ENCODE measurements at regions not wholly inside any gene's neighbourhood (a gene's known extent, or its start where the extent isn't known, plus 50 kb on each side); places are given as distances from the start of the nearest gene placed in this dataset.

DNA sequence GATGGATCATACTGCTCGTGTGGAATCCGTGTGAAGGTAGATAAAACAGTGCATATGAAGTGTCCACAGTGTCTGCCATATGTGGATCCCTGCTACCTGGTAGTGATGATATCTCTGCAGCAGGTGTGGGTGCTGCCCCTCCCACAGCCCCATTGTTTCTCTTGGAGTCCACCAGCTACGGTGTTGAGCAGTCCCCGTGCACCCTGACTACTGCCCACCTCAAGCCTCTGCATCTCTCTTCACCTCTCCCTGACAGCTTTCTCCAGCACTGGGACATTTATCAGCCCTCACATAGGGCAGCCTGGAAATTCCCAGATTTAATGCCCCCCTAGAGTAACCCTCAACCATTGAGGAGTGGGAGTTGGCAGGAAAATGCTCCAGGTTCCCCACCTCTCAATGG lies 244.7 kb downstream of the IRF8 start:
- no peak overlapping the region for H3K4me3 ChIP-seq (ENCODE audit: low read length)
- TF ChIP-seq, protein P1, sequence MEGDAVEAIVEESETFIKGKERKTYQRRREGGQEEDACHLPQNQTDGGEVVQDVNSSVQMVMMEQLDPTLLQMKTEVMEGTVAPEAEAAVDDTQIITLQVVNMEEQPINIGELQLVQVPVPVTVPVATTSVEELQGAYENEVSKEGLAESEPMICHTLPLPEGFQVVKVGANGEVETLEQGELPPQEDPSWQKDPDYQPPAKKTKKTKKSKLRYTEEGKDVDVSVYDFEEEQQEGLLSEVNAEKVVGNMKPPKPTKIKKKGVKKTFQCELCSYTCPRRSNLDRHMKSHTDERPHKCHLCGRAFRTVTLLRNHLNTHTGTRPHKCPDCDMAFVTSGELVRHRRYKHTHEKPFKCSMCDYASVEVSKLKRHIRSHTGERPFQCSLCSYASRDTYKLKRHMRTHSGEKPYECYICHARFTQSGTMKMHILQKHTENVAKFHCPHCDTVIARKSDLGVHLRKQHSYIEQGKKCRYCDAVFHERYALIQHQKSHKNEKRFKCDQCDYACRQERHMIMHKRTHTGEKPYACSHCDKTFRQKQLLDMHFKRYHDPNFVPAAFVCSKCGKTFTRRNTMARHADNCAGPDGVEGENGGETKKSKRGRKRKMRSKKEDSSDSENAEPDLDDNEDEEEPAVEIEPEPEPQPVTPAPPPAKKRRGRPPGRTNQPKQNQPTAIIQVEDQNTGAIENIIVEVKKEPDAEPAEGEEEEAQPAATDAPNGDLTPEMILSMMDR (conservative IDR thresholded peaks at IDR 0.05; ENCODE audit: low read length) = no peak
- no peak for DNase-seq (ENCODE audit: low read depth)

DNA sequence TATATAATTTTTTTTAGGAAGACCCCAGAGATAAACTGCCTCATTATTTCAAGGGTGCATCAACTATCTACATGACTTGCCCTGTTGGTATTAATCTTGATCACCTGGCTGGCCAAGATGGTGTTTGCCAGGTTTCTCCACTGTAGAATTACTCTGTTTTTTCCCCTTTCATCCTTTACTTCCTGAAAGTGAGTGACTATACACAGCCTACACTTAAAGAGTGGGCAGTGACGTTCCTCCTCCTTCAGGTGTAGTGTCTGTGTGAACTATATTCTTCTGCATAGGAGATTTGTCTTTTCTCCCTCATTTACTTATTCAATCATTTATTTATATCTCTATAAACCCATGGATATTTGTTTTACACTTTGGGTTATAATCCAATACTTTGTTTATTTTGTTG lies 246.7 kb downstream of the IRF8 start:
- no peak overlapping the region for H3K4me3 ChIP-seq (ENCODE audit: low read length)
- TF ChIP-seq, protein P1 (conservative IDR thresholded peaks at IDR 0.05; ENCODE audit: low read length) = no peak
- no peak for DNase-seq (ENCODE audit: low read depth)

DNA sequence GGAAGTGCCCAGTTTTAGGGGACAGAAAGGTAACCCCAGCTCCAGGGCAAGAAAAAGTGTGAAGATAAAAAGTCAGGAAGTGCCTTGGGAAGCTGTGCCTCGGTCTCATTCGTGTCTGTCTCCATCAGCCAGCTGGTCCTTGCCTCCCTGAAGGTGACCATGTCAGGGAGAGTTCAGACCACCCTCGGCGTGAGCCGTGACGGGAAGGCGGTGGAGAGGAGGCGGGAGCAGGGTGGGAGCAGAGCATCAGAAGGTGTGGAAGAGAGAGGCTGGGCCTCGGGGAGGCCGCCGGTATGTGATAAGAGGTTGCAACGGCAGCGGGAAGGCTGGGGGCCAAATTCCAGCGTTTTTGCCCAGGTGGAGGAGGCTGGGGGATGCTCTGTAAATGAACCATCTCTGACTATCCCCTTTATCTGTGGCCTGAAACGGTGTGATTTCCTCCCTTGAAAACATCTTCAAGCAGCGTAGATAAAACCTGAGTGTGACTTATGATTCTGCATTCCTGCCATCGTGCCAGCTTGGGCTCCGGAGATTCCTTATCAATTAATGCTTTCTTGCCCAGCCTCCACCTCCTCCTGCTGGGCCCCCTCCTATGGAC lies 251.8 kb downstream of the IRF8 start:
- H3K4me3 ChIP-seq (ENCODE audit: low read length) = no peak overlapping the region
- DNase-seq (ENCODE audit: low read depth) = no peak
- TF ChIP-seq, protein P1 (conservative IDR thresholded peaks at IDR 0.05; ENCODE audit: low read length) = no peak

DNA sequence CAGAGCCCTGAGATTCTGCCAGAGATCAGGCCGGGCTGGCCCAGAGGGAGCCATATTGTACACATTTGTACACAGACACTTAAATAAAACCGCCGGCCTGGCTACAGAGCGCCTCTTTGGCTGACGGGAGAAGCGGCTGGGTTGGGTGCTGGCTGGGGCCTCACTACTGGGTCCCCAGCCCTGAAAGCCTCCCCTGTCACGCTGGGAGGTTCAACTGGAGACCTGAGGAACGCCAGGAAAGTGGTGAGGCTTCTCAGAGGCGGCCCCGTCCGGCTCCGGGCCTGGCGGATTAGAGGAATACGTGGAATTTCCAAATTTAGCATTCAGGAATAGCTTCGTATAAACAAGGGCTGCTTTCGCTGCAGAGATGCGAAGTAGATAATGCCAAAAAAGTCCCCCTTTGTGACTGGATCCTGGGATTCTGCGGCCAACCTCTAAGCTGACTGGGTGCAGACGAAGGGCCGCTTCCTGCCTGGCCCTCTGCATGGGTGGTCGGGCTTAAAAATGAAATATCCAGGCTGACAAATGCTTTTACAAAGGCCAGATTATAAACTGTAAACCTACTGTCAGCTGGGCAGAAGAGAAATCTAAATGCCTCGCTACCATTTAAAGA lies 252.4 kb downstream of the IRF8 start:
- H3K4me3 ChIP-seq (ENCODE audit: low read length) = no peak overlapping the region
- DNase-seq (ENCODE audit: low read depth) = no peak
- TF ChIP-seq, protein P1 (conservative IDR thresholded peaks at IDR 0.05; ENCODE audit: low read length) = no peak

DNA sequence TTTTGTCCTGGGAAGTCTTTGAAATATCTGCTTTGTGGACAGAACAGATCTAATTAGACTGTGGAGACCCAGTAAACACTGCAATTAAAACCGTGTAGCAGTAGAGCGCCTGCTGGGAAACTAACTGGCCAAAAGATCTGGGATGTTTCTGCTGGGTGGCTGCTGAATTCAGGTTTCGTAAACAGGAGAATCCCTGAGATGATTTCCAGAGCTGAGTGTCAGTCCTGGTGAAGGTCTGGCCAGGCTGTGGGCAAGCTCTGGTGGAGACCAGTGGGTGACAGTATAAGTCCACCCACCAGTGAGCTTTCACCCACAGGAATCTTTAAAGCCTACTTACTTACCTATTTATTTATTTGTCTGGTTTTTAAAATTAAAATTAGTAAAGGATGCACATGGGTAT lies 257.2 kb downstream of the IRF8 start:
- no peak for DNase-seq (ENCODE audit: low read depth)
- TF ChIP-seq, protein P1 (conservative IDR thresholded peaks at IDR 0.05; ENCODE audit: low read length) = no peak
- H3K4me3 ChIP-seq (ENCODE audit: low read length) = no peak overlapping the region

DNA sequence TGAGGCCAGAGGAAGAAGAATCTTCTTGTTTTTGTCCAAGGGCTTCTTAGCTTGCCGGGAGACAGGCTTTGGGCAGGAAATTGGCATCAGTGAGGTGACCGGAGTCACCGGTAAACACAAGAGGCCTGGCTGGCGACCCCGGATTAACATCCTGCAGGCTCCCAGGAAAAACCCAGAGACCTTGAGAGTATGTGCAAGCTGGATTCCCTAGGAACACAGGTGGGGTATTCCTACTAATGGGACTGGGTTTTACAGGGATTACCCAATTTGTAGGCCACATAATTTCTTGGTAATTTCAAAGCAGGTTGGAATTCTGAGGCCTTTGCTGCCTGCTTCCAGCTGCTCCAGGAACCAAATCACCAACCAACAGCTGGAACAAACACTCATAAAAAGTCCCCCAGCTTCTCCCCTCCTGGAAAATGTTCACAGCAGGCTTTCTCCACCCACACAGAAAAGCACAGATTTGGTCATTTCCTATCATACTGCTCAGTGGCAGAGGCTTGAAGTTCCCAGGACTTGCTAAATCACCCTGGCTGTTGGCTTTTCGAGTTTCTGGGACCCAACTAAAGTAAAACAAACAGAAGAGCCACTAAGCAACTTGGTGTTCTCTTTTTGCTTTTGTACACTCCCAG lies 258.8 kb downstream of the IRF8 start:
- no peak for DNase-seq (ENCODE audit: low read depth)
- TF ChIP-seq, protein P1 (conservative IDR thresholded peaks at IDR 0.05; ENCODE audit: low read length) = no peak
- H3K4me3 ChIP-seq (ENCODE audit: low read length) = no peak overlapping the region
